AG09309 (cell line): ENCODE measurements at regions not wholly inside any gene's neighbourhood (a gene's known extent, or its start where the extent isn't known, plus 50 kb on each side); places are given as distances from the start of the nearest gene placed in this dataset.

Source experiments
- DNase-seq: peaks from one replicate; pipeline ENCODE4 v3.0.0-alpha.2; 2010; ENCODE audit warnings: low read depth
- H3K4me3 ChIP-seq: 2 replicates; pipeline ENCODE4 v1.5.1; 2011; ENCODE audit warnings: mild to moderate bottlenecking, low read depth, low read length, moderate library complexity; ENCODE audit not compliant: control insufficient read depth
- TF ChIP-seq, protein P1 (sequence below): IDR thresholded peaks from 2 replicates; pipeline ENCODE4 v1.5.1; 2011; ENCODE audit warnings: mild to moderate bottlenecking, low read depth, low read length, inconsistent platforms; ENCODE audit not compliant: insufficient read depth, control insufficient read depth; ENCODE audit errors: missing control alignments

DNA sequence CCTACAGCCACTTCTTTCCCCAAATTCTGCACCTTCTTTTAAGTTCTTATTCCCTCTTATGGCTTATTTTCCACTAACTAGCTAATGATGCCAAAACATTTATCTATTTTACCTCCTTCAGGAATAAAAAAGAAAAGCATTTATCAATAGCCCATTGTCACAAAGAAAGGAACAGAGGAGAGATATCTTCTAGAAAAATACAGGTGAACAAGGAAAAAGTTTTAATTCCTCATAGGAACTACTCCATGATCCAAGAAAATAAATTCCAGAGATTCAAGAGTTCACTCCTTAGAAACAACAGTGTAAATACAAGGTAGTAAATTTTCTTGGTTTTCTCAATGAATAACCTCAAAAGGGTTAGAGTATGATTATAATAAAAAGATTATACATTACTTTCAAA lies 52.6 kb upstream of the TOP3B start:
- DNase-seq = no peak
- H3K4me3 ChIP-seq = no peak overlapping the region
- TF ChIP-seq, protein P1, sequence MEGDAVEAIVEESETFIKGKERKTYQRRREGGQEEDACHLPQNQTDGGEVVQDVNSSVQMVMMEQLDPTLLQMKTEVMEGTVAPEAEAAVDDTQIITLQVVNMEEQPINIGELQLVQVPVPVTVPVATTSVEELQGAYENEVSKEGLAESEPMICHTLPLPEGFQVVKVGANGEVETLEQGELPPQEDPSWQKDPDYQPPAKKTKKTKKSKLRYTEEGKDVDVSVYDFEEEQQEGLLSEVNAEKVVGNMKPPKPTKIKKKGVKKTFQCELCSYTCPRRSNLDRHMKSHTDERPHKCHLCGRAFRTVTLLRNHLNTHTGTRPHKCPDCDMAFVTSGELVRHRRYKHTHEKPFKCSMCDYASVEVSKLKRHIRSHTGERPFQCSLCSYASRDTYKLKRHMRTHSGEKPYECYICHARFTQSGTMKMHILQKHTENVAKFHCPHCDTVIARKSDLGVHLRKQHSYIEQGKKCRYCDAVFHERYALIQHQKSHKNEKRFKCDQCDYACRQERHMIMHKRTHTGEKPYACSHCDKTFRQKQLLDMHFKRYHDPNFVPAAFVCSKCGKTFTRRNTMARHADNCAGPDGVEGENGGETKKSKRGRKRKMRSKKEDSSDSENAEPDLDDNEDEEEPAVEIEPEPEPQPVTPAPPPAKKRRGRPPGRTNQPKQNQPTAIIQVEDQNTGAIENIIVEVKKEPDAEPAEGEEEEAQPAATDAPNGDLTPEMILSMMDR = no peak

DNA sequence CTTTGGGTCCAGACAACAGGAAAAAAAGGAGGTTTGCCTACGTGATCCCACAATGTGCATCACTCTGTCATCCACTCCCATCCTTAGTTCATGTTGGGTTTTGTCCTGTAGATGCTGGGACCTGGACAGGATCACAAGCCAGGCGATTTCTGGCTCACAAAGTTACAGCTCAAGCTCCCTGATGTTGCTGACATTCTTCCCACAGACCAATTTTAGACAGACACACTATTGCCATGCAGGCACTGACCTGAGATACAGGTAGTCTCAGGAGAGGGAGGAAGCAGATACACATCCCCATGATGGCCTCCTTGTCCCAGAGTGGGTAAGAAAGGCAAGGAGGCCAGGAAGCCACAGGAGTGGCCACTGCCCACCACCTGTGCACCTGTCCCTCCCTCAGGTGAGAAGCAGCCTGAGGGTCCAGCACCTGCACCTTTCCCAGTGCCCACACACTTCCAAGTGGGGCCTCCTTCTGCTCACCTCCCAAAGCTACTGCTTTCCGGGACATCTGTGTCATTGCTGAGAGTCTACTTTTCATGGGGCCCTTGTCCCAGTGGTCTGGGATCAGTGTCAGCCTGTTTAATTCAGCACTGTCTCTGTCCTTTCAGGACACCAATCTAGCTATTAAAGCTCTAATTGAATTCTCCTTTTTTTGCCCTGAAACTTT lies 52.0 kb upstream of the TOP3B start:
- DNase-seq = no peak
- TF ChIP-seq, protein P1 = no peak
- H3K4me3 ChIP-seq = no peak overlapping the region

DNA sequence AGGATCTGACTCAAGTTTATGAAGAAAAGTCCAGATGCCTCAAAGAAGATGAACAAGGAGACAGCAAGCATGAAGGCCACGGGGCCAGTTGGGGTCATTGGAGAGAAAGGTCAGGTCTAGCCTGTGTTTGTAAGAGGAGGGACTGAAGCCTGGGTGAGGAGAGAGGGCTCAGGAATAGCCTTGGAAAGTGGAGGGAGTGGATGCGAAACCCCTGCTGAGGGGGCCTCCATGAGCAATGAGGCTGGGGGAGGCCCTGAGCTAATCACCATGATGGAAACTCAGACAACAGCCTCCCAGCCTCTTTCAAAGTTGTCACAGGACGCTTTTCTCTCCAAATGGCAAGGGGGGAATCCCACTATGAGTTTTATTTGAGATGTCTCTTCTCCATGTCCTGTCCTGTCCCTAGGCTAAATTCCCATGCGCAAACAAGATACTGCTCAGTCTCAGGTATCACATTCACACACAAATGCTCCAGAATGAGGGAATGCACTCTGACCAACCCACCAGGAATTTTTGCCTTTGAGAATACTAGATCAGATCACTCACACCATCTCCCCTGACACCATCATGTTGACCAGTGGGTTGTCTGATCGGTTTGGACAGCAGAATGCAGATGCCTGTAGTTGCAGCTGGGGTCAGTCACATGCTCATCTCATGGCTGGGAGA lies 51.3 kb upstream of the TOP3B start:
- no peak overlapping the region for H3K4me3 ChIP-seq
- no peak for DNase-seq
- TF ChIP-seq, protein P1 = no peak

DNA sequence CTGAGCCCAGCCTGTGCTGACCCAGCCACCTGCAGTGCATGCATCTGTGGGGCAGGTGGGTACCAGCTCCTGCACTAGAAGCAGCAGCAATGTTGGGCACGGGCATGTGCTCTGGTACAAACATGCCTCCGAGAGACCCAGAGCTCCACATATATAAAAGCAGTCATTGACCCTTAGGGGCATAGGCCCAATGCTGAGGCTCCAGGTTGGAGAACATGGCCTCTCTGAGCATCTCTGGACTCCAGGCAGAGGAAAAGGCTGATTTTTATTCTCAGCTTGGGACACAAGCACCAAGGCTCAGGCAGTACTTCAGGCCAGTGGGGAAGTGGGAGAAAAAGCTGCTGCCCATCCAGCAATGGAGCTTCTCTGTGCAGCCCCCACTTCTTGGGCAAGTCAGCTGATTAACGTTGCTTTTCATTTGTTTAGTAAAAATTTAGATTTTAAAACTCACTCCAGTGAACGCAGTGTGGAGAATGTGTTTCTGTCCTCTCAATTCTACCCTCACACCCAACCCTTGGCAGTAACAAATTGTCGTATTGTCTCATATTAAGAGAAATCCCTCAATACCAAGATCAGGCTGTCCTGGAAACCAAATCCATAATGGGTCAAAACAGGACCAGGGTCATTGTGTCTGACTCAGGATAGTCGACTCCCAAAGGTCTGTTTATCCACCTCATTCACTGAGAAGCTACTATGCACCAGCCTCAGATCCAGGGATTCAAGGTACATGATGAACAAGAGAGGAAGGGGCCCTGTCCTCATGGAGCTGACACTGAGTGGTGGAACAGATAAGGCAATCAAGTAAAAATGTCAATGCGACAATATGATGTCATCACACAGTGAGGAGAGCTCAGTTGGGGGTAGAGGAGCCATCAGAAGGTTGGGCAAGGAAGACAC lies 50.6 kb upstream of the TOP3B start:
- DNase-seq = no peak
- no peak overlapping the region for H3K4me3 ChIP-seq
- TF ChIP-seq, protein P1 = no peak

DNA sequence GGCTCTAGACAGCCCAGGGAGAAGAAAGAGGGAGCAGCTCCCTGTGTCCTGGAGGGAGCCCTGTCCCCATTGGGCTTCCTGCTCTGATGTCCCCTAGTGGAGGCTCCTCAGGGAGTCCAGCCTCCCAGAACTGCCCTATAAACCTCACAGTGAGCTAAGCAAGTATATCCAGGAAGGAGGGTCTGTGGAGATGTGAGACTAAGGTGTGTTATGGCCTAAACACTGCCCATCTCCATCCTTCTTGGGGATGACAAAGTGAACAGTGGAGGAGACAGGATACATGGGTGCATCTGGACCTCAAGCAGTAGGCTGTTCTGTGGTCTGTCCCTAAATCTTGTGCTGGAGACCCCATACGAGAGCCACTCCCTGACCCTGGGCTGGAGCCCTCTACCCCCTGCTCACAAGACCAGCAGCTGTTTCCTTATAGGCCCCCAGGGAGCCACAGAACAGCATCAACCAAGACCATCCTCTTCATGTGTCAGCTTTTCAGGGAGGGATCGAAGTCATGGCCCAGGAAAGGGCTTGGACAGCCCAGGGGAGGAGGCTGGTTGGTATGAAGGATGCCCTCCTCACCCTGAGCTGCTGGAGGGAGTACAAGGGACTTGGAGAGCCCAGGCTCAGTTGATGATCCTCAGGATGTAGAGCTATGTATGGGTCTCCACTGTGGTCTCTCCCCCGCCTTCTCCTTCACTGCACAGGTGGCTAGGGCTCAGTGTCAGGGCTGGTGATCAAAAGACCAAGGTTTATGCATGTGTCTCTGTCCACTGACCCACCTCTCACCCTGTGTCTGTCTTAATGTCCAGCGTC lies 49.7 kb upstream of the TOP3B start:
- DNase-seq = no peak
- H3K4me3 ChIP-seq = no peak overlapping the region
- TF ChIP-seq, protein P1 = no peak
